Thyroid gland (tissue), 4 donors: ENCODE measurements at regions not wholly inside any gene's neighbourhood (a gene's known extent, or its start where the extent isn't known, plus 50 kb on each side); places are given as distances from the start of the nearest gene placed in this dataset.

Experiments
- DNase-seq, 2 donors: peaks; one replicate each; pipeline ENCODE4 v3.0.0-alpha.2; 2019
- H3K27ac ChIP-seq, 3 donors: fragments of 200-600 bp; sonication (generic); 1 replicate in 2 of 3; 2 replicates in 1 of 3; pipeline ENCODE4 v1.5.1; 2016 to 2019; ENCODE audit warnings: mild to moderate bottlenecking in 1 of 3, moderate library complexity in 1 of 3
- H3K27me3 ChIP-seq: fragments of 200-600 bp; sonication (generic); one replicate; pipeline ENCODE4 v1.5.1; 2019
- H3K36me3 ChIP-seq, 2 donors: fragments of 200-600 bp; sonication (generic); one replicate each; pipeline ENCODE4 v1.5.1; 2016 to 2019
- H3K4me1 ChIP-seq, 2 donors: fragments of 200-600 bp; sonication (generic); one replicate each; pipeline ENCODE4 v1.5.1; 2017 to 2019
- H3K4me3 ChIP-seq, 3 donors: fragments of 200-600 bp; sonication (generic); replicated peaks in 1 of 3; 1 replicate in 2 of 3; 2 replicates in 1 of 3; pipeline ENCODE4 v1.5.1; 2016; ENCODE audit warnings: mild to moderate bottlenecking in 1 of 3
- H3K9me3 ChIP-seq: fragments of 200-600 bp; sonication (generic); one replicate; pipeline ENCODE4 v1.5.1; 2017
- CTCF ChIP-seq, 6 experiments: fragments of 200-600 bp in 3 of 6; fragments of 450-650 bp in 3 of 6; sonication (generic) in 3 of 6; IDR thresholded peaks; one replicate each; pipeline ENCODE4 v1.5.1; 2016 to 2019; ENCODE audit warnings: antibody characterized with exemption in 6 of 6, mild to moderate bottlenecking in 2 of 6, inconsistent platforms in 1 of 6, moderate library complexity in 1 of 6
- POLR2A ChIP-seq, 2 donors: fragments of 450-650 bp; IDR thresholded peaks; one replicate each; pipeline ENCODE4 v1.6.1; 2017; ENCODE audit warnings: antibody characterized with exemption in 2 of 2, mild to moderate bottlenecking in 2 of 2, moderate library complexity in 1 of 2
- WGBS, 2 donors: methylation state at CpG; one replicate each; pipeline ENCODE4 v1.1.5; 2017; 5-methylcytosine and 5-hydroxymethylcytosine counted together
- intact Hi-C: fragments of 100-400 bp; cut with DNase I; formaldehyde crosslinking; loops from one replicate; pipeline ENCODE4 v1.15.1; 2023

DNA sequence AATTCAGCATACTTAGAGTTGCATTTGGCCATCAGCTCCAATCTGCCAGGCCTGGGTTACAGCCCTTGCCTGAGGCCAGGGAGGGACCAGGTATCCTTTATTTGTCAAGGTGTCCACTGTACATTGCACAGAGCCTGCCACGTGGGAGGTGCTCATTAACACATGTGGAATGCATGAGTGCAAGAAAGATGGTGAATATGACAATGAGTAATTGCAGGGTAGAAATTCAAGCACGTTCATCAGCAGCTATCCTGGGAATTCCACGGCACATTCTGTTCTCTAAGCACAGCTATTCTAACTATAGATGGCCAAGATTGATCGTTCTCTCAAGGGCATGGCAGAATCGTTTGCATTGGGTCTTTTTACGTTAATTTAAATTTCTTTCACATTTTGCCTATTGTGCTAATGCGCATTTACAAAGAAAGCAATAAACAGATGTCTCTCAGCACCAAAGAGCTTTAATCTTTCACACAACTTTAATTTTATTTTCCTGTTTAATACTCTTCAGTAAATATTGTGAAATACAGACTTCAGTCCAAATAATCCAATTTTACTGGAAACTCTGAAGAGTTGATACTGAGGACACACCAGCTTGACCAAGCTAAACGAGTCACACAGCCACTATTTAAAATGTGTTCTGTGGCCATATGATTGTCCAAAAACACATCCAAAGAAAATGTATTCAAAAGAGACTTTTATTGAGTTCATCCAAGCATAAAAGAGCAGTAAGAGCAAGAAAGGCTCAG lies 1025.7 kb upstream of the TMEM132C start:
- intact Hi-C loops, result no loop called here
- TF ChIP-seq CTCF (IDR thresholded peaks at IDR 0.05), result no peak
- TF ChIP-seq POLR2A (IDR thresholded peaks at IDR 0.05), result no peak
- peak in 1 of 2 donors; percentile 8 for DNase-seq
- Histone ChIP-seq H3K27me3 (no peaks in the 10 kb centered on the region), H3K36me3 (no peaks in the 10 kb centered on the region), H3K27ac (no peak overlapping the region), H3K4me1 (no peaks in the 10 kb centered on the region), H3K4me3 (no peak overlapping the region), H3K9me3 (no peaks in the 10 kb centered on the region)
- WGBS, 2 donors, result 67 to 80% methylated on average over 8 of the region's 8 CpGs

- H3K36me3 ChIP-seq, result no peaks in the 10 kb centered on the region
- H3K9me3 ChIP-seq, result no peaks in the 10 kb centered on the region
- no peak for TF ChIP-seq CTCF (IDR thresholded peaks at IDR 0.05)
- no peak for TF ChIP-seq POLR2A (IDR thresholded peaks at IDR 0.05)
- H3K27ac ChIP-seq, result no peak overlapping the region
- no peaks in the 10 kb centered on the region for H3K27me3 ChIP-seq
- no peaks in the 10 kb centered on the region for H3K4me1 ChIP-seq
- no peak overlapping the region for H3K4me3 ChIP-seq
- no peak for DNase-seq
- 59 to 74% methylated on average over 1 of the region's 1 CpG for WGBS, 2 donors
- intact Hi-C loops, result no loop called here
Measured at GRCh38 chr12:127245009-127245408, 1022.0 kb upstream of the TMEM132C start.

DNA sequence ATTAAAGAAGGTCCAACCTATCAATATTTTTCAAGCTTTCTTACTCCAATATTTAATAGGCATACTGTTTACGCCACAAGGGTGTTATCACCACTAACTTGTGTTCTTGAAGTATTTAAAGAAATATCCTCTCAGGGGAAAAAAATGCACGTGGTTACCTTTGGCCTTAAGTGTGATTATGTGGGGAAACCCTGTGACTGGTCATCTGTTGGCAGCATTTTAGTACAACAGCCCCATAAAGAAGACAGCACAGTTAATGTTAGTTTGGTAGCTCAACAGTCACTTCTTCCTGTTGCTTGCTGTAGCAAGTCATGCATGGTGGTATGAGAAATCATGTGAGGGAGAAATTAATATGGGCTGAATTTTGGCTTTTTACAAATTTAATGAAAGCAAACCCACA lies 1021.5 kb upstream of the TMEM132C start:
- H3K27ac ChIP-seq, result no peak overlapping the region
- no peak for TF ChIP-seq POLR2A (IDR thresholded peaks at IDR 0.05)
- TF ChIP-seq CTCF (IDR thresholded peaks at IDR 0.05), result no peak
- DNase-seq, result no peak
- H3K36me3 ChIP-seq, result no peaks in the 10 kb centered on the region
- H3K27me3 ChIP-seq, result no peaks in the 10 kb centered on the region
- no peak overlapping the region for H3K4me3 ChIP-seq
- no peaks in the 10 kb centered on the region for H3K4me1 ChIP-seq
- no peaks in the 10 kb centered on the region for H3K9me3 ChIP-seq
- intact Hi-C loops, result no loop called here
- WGBS, 2 donors, result 60 to 70% methylated on average over 2 of the region's 2 CpGs

GRCh38 chr12:127247937-127248336 lies 1019.0 kb upstream of the TMEM132C start:
- no peak overlapping the region for H3K4me3 ChIP-seq
- 58 to 63% methylated on average over 4 of the region's 4 CpGs for WGBS, 2 donors
- intact Hi-C loops, result no loop called here
- no peak for DNase-seq
- H3K27ac ChIP-seq, result no peak overlapping the region
- no peaks in the 10 kb centered on the region for H3K9me3 ChIP-seq
- no peaks in the 10 kb centered on the region for H3K4me1 ChIP-seq
- H3K36me3 ChIP-seq, result no peaks in the 10 kb centered on the region
- TF ChIP-seq POLR2A (IDR thresholded peaks at IDR 0.05) (no peak), CTCF (IDR thresholded peaks at IDR 0.05) (no peak)
- no peaks in the 10 kb centered on the region for H3K27me3 ChIP-seq

DNA sequence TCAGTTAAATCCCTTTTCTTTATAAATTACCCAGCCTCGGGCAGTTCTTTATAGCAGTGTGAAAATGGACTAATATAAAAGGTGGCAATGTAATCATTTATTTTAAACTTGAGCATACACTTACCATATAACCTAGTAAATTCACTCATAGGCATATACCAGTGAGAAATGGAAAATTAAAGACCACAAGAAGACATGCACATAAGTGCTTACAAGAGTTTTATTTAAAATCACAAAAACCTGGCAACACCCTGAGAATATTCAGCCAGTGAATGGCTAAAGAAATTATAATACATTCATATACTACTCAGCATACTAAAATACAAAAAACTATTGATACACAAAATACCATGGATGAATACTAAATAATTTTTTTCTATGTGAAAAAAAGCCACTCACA lies 1017.5 kb upstream of the TMEM132C start:
- Histone ChIP-seq H3K4me1 (no peaks in the 10 kb centered on the region), H3K27ac (no peak overlapping the region), H3K9me3 (no peaks in the 10 kb centered on the region), H3K27me3 (no peaks in the 10 kb centered on the region), H3K4me3 (no peak overlapping the region), H3K36me3 (no peaks in the 10 kb centered on the region)
- WGBS, 2 donors, result 65 to 71% methylated on average over 1 of the region's 1 CpG
- intact Hi-C loops, result no loop called here
- no peak for TF ChIP-seq CTCF (IDR thresholded peaks at IDR 0.05)
- TF ChIP-seq POLR2A (IDR thresholded peaks at IDR 0.05), result no peak
- no peak for DNase-seq
